VCaP (cell line): ENCODE measurements at regions not wholly inside any gene's neighbourhood (a gene's known extent, or its start where the extent isn't known, plus 50 kb on each side); places are given as distances from the start of the nearest gene placed in this dataset.

Source experiments
- H3K27ac ChIP-seq: fragments of 450-650 bp; 2 replicates; pipeline ENCODE4 v1.5.1; 2017
- CTCF ChIP-seq: fragments of 450-650 bp; conservative IDR thresholded peaks from 2 replicates; pipeline ENCODE4 v1.5.1; 2017; ENCODE audit warnings: mild to moderate bottlenecking, moderate library complexity

- no peak for TF ChIP-seq CTCF
- H3K27ac ChIP-seq, result peak overlapping the region; percentile 5; the same call in 1 of the 2 replicates
Measured at GRCh38 chr7:16369855-16370254, 51.5 kb downstream of the CRPPA start.

- peak overlapping the region; percentile 5; the same call in 1 of the 2 replicates for H3K27ac ChIP-seq
Measured at GRCh38 chr7:16369309-16369708, 52.0 kb downstream of the CRPPA start.

GRCh38 chr7:16368885-16369284, 52.5 kb downstream of the CRPPA start:
- TF ChIP-seq CTCF, result no peak
- H3K27ac ChIP-seq, result 0 out of 2 replicates have a peak overlapping the region, but pooled peaks have one; percentile 5

GRCh38 chr7:16367115-16367514, 54.2 kb downstream of the CRPPA start:
- no peak overlapping the region for H3K27ac ChIP-seq
- TF ChIP-seq CTCF, result no peak

GRCh38 chr7:16365952-16366351, 55.4 kb downstream of the CRPPA start:
- no peak for TF ChIP-seq CTCF
- no peak overlapping the region for H3K27ac ChIP-seq

- TF ChIP-seq CTCF, result no peak
- H3K27ac ChIP-seq, result no peak overlapping the region
Measured at GRCh38 chr7:16365177-16365576, 56.2 kb downstream of the CRPPA start.

GRCh38 chr7:16359216-16359615, 62.1 kb downstream of the CRPPA start:
- no peak for TF ChIP-seq CTCF
- no peak overlapping the region for H3K27ac ChIP-seq

- TF ChIP-seq CTCF, result 0 out of 2 replicates have a peak, but pooled peaks have one; percentile 10
- peak overlapping the region; percentile 64 for H3K27ac ChIP-seq
Measured at GRCh38 chr7:16357921-16358320, 63.4 kb downstream of the CRPPA start.
